HCT116 (cell line): ENCODE measurements at regions not wholly inside any gene's neighbourhood (a gene's known extent, or its start where the extent isn't known, plus 50 kb on each side); places are given as distances from the start of the nearest gene placed in this dataset.

ENCODE experiments used
- ATAC-seq: fragments of 200-7000 bp; cut with Tn5 transposase; 2 replicates; pipeline ENCODE4 v1.9.1; 2020; ENCODE audit warnings: mild to moderate bottlenecking, moderate library complexity
- BruUV-seq: library from RNA; stranded (reverse); fragments of 400-500 nt; replicated peaks from 2 replicates; lab custom pipeline; 2021; lab: Mats Ljungman, UMichigan
- CTCF ChIA-PET: fragments of 300-600 bp; sonication (Branson Sonifier 250); formaldehyde crosslinking; loops from one replicate; lab custom pipeline; 2021; ENCODE audit warnings: antibody characterized with exemption; lab: Charles Lee
- POLR2A ChIA-PET: fragments of 300-600, 350-600 bp; sonication (Branson Sonifier 250); formaldehyde crosslinking; loops from one replicate; lab custom pipeline; 2021; ENCODE audit warnings: antibody characterized with exemption; lab: Charles Lee
- RAD21 ChIA-PET, 2 experiments: fragments of 300-600 bp; sonication (Branson Sonifier 250); formaldehyde crosslinking; loops; one replicate each; lab custom pipeline; 2023; ENCODE audit warnings: low total read pairs in 2 of 2; ENCODE audit not compliant: uncharacterized antibody in 2 of 2, unreplicated experiment in 2 of 2, low non-redundant PET in 1 of 2; lab: Charles Lee
- DNase-seq: peaks from one replicate; pipeline ENCODE4 v3.0.0-alpha.2; 2010; ENCODE audit warnings: low read depth, low spot score
- H2AFZ ChIP-seq: fragments of 200-600 bp; shearing (Covaris generic), sonication (generic); 2 replicates; pipeline ENCODE4 v1.6.1; 2017; ENCODE audit warnings: low read depth, mixed run types, mixed read lengths, antibody characterized with exemption, low read length; ENCODE audit not compliant: poor library complexity, severe bottlenecking
- H3K27ac ChIP-seq: 2 replicates; pipeline ENCODE4 v1.5.1; 2012; ENCODE audit warnings: low read depth, low read length
- H3K27me3 ChIP-seq: fragments of 200-600 bp; sonication (generic); 2 replicates; pipeline ENCODE4 v1.6.1; 2016; ENCODE audit warnings: mixed run types, low read length, mixed read lengths; ENCODE audit not compliant: insufficient read depth
- H3K36me3 ChIP-seq, 2 experiments: fragments of 200-500 bp in 1 of 2; fragments of 200-600 bp in 1 of 2; sonication (Bioruptor generic) in 1 of 2; sonication (generic) in 1 of 2; 2 replicates each; pipeline versions ENCODE4 v1.5.1 to v1.6.1; 2014 to 2016; ENCODE audit warnings: low read length in 2 of 2, inconsistent platforms in 1 of 2, mixed read lengths in 1 of 2, mixed run types in 1 of 2; ENCODE audit not compliant: insufficient read depth in 2 of 2, control insufficient read depth in 1 of 2
- H3K4me1 ChIP-seq, 2 experiments: fragments of 200-600 bp in 1 of 2; sonication (generic) in 1 of 2; 2 replicates each; pipeline versions ENCODE4 v1.5.1 to v1.6.1; 2012 to 2017; ENCODE audit warnings: low read length in 2 of 2, inconsistent platforms in 1 of 2, mild to moderate bottlenecking in 1 of 2, mixed read lengths in 1 of 2, mixed run types in 1 of 2, moderate library complexity in 1 of 2; ENCODE audit not compliant: insufficient read depth in 2 of 2, control insufficient read depth in 1 of 2
- H3K4me2 ChIP-seq: fragments of 200-600 bp; sonication (generic); 2 replicates; pipeline ENCODE4 v1.6.1; 2017; ENCODE audit warnings: mixed run types, low read length, mixed read lengths
- H3K4me3 ChIP-seq, 2 experiments: fragments of 200-600 bp in 1 of 2; sonication (generic) in 1 of 2; replicated peaks in 1 of 2; 2 replicates each; pipeline ENCODE4 v1.5.1; 2011 to 2016; ENCODE audit warnings: low read length in 2 of 2, control low read depth in 1 of 2, low read depth in 1 of 2, mild to moderate bottlenecking in 1 of 2, mixed read lengths in 1 of 2, mixed run types in 1 of 2
- H3K79me2 ChIP-seq: fragments of 200-600 bp; sonication (generic); 2 replicates; pipeline ENCODE4 v1.6.1; 2017; ENCODE audit warnings: mild to moderate bottlenecking, mixed run types, low read length, moderate library complexity, mixed read lengths; ENCODE audit not compliant: insufficient read depth
- H3K9ac ChIP-seq: fragments of 200-600 bp; sonication (generic); 2 replicates; pipeline ENCODE4 v1.6.1; 2016; ENCODE audit warnings: low read length, mixed read lengths
- H3K9me2 ChIP-seq: fragments of 200-600 bp; sonication (generic), shearing (Covaris generic); 2 replicates; pipeline ENCODE4 v1.6.1; 2017; ENCODE audit warnings: mixed run types, mild to moderate bottlenecking, moderate library complexity; ENCODE audit not compliant: insufficient read depth
- H3K9me3 ChIP-seq, 2 experiments: fragments of 200-500 bp in 1 of 2; fragments of 200-600 bp in 1 of 2; sonication (Bioruptor generic) in 1 of 2; sonication (generic) in 1 of 2; 2 replicates each; pipeline ENCODE4 v1.6.1; 2014 to 2017; ENCODE audit warnings: low read length in 2 of 2, mixed read lengths in 2 of 2, inconsistent platforms in 1 of 2, low read depth in 1 of 2, mild to moderate bottlenecking in 1 of 2, mixed run types in 1 of 2, moderate library complexity in 1 of 2; ENCODE audit not compliant: control insufficient read depth in 1 of 2, insufficient read depth in 1 of 2
- H4K20me1 ChIP-seq: fragments of 200-600 bp; sonication (generic), shearing (Covaris generic); 2 replicates; pipeline ENCODE4 v1.6.1; 2017; ENCODE audit warnings: mixed run types, mild to moderate bottlenecking, moderate library complexity; ENCODE audit not compliant: insufficient read depth
- CBX3 ChIP-seq: IDR thresholded peaks from 2 replicates; pipeline ENCODE4 v1.6.1; 2012; ENCODE audit warnings: low read depth
- EGR1 ChIP-seq: IDR thresholded peaks from 2 replicates; pipeline ENCODE4 v1.6.1; 2012; ENCODE audit warnings: low read depth
- JUND ChIP-seq: IDR thresholded peaks from 2 replicates; pipeline ENCODE4 v1.6.1; 2012
- POLR2A ChIP-seq: IDR thresholded peaks from 2 replicates; pipeline ENCODE4 v1.7.0; 2011; ENCODE audit warnings: borderline replicate concordance; ENCODE audit not compliant: insufficient read depth, insufficient read length; ENCODE audit errors: extremely low read depth
- RAD21 ChIP-seq: IDR thresholded peaks from 2 replicates; pipeline ENCODE4 v1.6.1; 2012; ENCODE audit warnings: low read depth, mild to moderate bottlenecking
- SIN3A ChIP-seq: IDR thresholded peaks from 2 replicates; pipeline ENCODE4 v1.6.1; 2012; ENCODE audit warnings: low read depth
- SP1 ChIP-seq: IDR thresholded peaks from 2 replicates; pipeline ENCODE4 v1.6.1; 2012; ENCODE audit warnings: low read depth
- SRF ChIP-seq: IDR thresholded peaks from 2 replicates; pipeline ENCODE4 v1.6.1; 2012; ENCODE audit warnings: low read depth
- YY1 ChIP-seq: IDR thresholded peaks from 2 replicates; pipeline ENCODE4 v1.6.1; 2011; ENCODE audit warnings: low read length, low read depth, moderate library complexity, mild to moderate bottlenecking; ENCODE audit not compliant: insufficient replicate concordance; ENCODE audit errors: extremely low read depth
- ZFX ChIP-seq: fragments of 450-650 bp; IDR thresholded peaks from 2 replicates; pipeline ENCODE4 v1.6.1; 2017
- intact Hi-C: fragments of 100-400 bp; cut with micrococcal nuclease; formaldehyde crosslinking; loops from 2 replicates; pipeline ENCODE4 v1.10.0; 2022
- TF ChIP-seq, protein P1 (sequence below): IDR thresholded peaks from 2 replicates; pipeline ENCODE4 v1.6.1; 2012; ENCODE audit warnings: low read depth
- TF ChIP-seq, protein P2 (sequence below): IDR thresholded peaks from 2 replicates; pipeline ENCODE4 v1.6.1; 2012

DNA sequence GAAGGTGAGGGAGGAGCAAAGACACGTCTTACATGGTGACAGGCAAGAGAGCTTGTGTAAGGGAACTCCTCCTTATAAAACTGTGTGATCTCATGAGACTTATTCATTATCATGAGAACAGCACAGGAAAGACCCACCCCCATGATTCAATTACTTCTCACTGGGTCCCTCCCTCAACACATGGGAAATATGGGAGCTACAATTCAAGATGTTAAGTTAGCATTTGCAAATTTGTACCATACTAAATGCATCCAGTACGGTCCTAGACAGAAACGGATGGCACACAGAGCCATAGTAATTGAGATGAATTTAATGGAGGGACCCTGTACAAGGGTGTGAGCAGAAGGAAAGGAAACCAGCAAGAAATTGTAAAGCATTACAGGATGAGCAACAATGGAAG is 765.8 kb upstream of the API5 start (continued):
- TF ChIP-seq, protein P1, sequence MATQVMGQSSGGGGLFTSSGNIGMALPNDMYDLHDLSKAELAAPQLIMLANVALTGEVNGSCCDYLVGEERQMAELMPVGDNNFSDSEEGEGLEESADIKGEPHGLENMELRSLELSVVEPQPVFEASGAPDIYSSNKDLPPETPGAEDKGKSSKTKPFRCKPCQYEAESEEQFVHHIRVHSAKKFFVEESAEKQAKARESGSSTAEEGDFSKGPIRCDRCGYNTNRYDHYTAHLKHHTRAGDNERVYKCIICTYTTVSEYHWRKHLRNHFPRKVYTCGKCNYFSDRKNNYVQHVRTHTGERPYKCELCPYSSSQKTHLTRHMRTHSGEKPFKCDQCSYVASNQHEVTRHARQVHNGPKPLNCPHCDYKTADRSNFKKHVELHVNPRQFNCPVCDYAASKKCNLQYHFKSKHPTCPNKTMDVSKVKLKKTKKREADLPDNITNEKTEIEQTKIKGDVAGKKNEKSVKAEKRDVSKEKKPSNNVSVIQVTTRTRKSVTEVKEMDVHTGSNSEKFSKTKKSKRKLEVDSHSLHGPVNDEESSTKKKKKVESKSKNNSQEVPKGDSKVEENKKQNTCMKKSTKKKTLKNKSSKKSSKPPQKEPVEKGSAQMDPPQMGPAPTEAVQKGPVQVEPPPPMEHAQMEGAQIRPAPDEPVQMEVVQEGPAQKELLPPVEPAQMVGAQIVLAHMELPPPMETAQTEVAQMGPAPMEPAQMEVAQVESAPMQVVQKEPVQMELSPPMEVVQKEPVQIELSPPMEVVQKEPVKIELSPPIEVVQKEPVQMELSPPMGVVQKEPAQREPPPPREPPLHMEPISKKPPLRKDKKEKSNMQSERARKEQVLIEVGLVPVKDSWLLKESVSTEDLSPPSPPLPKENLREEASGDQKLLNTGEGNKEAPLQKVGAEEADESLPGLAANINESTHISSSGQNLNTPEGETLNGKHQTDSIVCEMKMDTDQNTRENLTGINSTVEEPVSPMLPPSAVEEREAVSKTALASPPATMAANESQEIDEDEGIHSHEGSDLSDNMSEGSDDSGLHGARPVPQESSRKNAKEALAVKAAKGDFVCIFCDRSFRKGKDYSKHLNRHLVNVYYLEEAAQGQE, result no peak
- TF ChIP-seq SP1, result no peak
- no peak for TF ChIP-seq ZFX
- TF ChIP-seq, protein P2, sequence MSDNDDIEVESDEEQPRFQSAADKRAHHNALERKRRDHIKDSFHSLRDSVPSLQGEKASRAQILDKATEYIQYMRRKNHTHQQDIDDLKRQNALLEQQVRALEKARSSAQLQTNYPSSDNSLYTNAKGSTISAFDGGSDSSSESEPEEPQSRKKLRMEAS, result no peak
- TF ChIP-seq SIN3A, result no peak
- TF ChIP-seq EGR1, result no peak
- no peak for TF ChIP-seq POLR2A
- TF ChIP-seq RAD21, result no peak
- TF ChIP-seq CBX3, result no peak
- TF ChIP-seq JUND, result no peak

DNA sequence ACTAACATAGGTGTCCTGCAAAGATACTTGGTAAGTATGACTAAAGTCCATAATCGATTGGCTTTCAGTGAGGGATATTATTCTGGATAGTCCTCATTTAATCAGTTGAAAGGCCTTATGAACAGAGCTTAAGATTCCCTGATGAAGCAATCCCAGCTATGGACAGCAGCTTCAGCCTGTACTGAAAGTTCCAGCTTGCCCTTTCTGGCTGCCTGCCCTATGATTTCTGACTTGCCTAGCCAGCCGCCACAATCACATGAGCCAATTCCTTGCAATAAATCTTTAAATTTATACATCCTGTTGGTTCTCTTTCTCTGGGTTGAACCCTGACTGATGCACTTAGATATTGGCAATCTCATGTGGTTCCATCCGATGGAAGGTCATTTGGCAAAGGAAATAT is 759.0 kb upstream of the API5 start:
- RAD21 ChIA-PET, result no interaction called here
- H2AFZ ChIP-seq, result no peak overlapping the region
- BruUV-seq, result no TSS peak

More for the DNA sequence above, 759.0 kb upstream of the API5 start:
- H3K9me2 ChIP-seq, result no peaks in the 10 kb centered on the region
- H3K9me3 ChIP-seq, result peaks cover 0 to 26% of the 10 kb centered on the region in 2 experiments; a peak in 2 of 4 replicates
- TF ChIP-seq SP1 (no peak), YY1 (no peak), EGR1 (no peak), SRF (no peak), CBX3 (no peak), SIN3A (no peak), JUND (no peak)
- ChIA-PET POLR2A (no interaction called here), CTCF (no interaction called here)
- no peaks in the 10 kb centered on the region for H3K79me2 ChIP-seq
- H3K4me1 ChIP-seq, result no peaks in the 10 kb centered on the region
- no peaks in the 10 kb centered on the region for H3K27me3 ChIP-seq
- H3K4me2 ChIP-seq, result no peak overlapping the region
- H3K36me3 ChIP-seq, result no peaks in the 10 kb centered on the region
- H4K20me1 ChIP-seq, result no peaks in the 10 kb centered on the region
- H3K27ac ChIP-seq, result no peak overlapping the region
- no peak overlapping the region for H3K4me3 ChIP-seq
- H3K9ac ChIP-seq, result no peak overlapping the region
- intact Hi-C loops, result no loop called here
- no peak for DNase-seq
- no peak for ATAC-seq
